Esophagus muscularis mucosa (tissue), 4 donors: ENCODE measurements at regions not wholly inside any gene's neighbourhood (a gene's known extent, or its start where the extent isn't known, plus 50 kb on each side); places are given as distances from the start of the nearest gene placed in this dataset.

Experiments used
- CTCF ChIP-seq, 3 experiments: fragments of 200-600 bp in 2 of 3; fragments of 450-650 bp in 1 of 3; sonication (generic) in 2 of 3; IDR thresholded peaks; one replicate each; pipeline ENCODE4 v1.5.1; 2017 to 2019; ENCODE audit warnings: antibody characterized with exemption in 3 of 3, mild to moderate bottlenecking in 2 of 3, moderate library complexity in 1 of 3
- EP300 ChIP-seq: sonication (generic); formaldehyde crosslinking; IDR thresholded peaks from one replicate; pipeline ENCODE4 v1.6.1; 2017; ENCODE audit warnings: antibody characterized with exemption
- POLR2A ChIP-seq: fragments of 450-650 bp; IDR thresholded peaks from one replicate; pipeline ENCODE4 v1.6.1; 2017; ENCODE audit warnings: antibody characterized with exemption, moderate library complexity, mild to moderate bottlenecking, low read depth

- TF ChIP-seq POLR2A (no peak), CTCF (IDR thresholded peaks at IDR 0.05) (no peak), EP300 (no peak)
Observed at GRCh38 chr18:70462078-70462439, 173.2 kb downstream of the SOCS6 start.
